Urinary bladder (tissue), 3 donors: ENCODE measurements at regions not wholly inside any gene's neighbourhood (a gene's known extent, or its start where the extent isn't known, plus 50 kb on each side); places are given as distances from the start of the nearest gene placed in this dataset.

ENCODE experiments used
- DNase-seq: peaks from one replicate; pipeline ENCODE4 v3.0.0-alpha.2; 2015; ENCODE audit errors: extremely low spot score
- H3K27ac ChIP-seq: one replicate; pipeline ENCODE4 v1.5.1; 2013; ENCODE audit warnings: low read depth, mild to moderate bottlenecking, moderate library complexity
- H3K36me3 ChIP-seq: one replicate; pipeline ENCODE4 v1.6.1; 2013; ENCODE audit warnings: mild to moderate bottlenecking, moderate library complexity; ENCODE audit not compliant: insufficient read depth
- H3K4me1 ChIP-seq: one replicate; pipeline ENCODE4 v1.6.1; 2013; ENCODE audit warnings: mild to moderate bottlenecking, moderate library complexity; ENCODE audit not compliant: insufficient read depth
- H3K4me3 ChIP-seq: one replicate; pipeline ENCODE4 v1.5.1; 2013; ENCODE audit warnings: low read depth, low read length
- WGBS: extraction: QIAGEN DNeasy Blood & Tissue Kit; methylation state at CpG from one replicate; pipeline ENCODE4 v1.1.7; 2013; 5-methylcytosine and 5-hydroxymethylcytosine counted together
- donor health status: healthy with polysubstance abuse.
- donor health status: healthy.

DNA sequence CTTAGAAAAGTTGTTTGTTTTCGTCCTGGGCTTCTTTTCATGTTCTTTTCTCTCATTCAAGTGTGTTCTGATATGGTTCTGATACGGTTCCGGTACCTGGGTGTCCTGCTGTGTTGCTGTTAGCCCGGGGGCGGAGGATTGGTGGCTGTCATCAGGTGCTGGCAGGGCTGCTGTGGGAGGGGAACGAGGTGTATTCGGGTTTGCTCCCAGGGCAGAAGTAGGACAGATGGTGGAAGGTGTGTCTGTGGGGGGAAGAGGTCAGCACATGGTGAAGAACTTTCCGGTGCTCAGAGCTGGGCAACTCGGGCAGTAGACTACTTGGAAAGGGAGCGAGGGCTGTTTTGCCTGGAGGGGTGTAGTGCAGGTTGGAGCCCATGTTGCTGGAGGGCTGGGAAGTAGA is 70.2 kb downstream of the SLC25A47 start:
- WGBS = 83% methylated on average over 10 of the region's 10 CpGs
- no peak overlapping the region for H3K4me3 ChIP-seq
- no peak overlapping the region for H3K27ac ChIP-seq
- no peaks in the 10 kb centered on the region for H3K36me3 ChIP-seq
- H3K4me1 ChIP-seq = peaks cover 3% of the 10 kb centered on the region
- no peak for DNase-seq

DNA sequence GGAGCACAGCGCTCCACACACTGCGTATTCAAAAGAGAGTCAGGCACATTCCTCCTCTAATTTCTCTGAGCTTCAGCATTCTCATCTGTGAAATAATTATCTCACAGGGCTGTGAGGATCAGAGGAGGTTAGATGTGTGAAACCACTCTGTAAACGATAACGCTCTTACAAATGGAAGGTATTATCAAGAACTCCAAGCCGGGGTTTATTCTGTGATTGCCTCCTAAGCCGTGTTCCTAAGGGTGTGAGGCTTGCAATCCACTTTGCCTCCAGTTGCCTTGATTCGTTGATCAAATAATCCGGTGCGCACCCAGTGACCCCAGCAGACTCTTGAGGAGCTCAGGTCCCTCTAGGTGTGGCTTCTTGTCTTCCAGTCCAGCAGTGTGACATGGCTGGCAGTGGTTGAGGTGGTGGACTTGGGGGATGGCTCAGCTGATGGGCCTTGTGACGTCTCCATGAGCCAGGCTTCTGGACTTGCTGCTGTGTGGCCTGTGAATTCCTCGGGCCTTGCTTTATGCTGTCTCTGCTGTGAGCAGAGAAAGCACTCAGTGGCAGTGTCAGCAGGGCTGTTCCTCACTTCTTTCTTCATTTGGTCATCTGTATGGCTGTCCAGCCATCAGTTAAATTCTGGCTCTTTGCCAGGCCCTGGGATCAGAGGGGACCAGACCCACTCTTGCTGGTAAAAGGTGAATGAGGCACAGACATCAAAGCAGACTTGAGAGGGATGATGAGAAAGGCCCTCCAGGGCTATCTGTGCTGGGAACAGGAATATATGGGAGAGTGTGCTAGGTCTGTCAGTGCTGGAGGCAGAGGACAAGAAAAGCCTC is 71.0 kb downstream of the SLC25A47 start:
- Histone ChIP-seq H3K4me3 (no peak overlapping the region), H3K27ac (no peak overlapping the region), H3K4me1 (peaks cover 5% of the 10 kb centered on the region), H3K36me3 (no peaks in the 10 kb centered on the region)
- WGBS = 95% methylated on average over 11 of the region's 11 CpGs
- DNase-seq = no peak

DNA sequence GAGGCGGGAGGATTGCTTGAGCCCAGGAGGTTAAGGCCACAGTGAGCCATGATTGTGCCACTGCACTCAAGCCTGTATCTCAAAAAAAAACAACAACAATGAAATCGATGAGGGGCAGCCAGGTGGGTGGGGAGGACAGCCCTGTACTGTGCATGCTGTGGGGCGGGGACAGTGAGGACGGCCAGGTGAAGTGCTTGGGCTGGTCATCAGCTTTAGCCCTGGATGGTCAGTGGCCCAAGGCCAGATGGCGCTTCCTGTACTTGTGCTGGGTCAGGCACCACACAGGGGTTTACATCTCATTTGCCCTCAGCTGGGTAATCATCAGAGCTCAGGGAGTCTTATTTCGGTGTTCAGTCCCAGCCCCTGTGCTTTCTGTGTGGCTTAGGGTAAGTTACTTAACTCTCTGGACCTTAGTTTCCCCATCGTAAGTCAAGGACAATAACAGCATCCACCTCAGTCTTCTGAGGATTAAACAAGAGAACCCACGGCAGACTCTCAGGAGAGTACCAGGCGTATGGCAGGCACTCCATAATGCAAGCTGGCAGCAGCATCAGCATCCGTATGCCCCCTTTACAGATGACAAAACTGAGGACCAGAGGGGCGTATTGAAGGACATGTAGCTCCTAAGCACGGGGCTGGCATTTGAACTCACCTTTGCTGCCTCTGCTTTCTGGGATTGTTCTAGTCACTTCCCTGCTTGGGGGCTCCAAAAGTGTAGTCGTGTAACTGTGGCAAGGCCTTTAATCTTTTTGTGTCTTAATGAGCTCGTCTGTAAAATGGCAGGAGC is 71.9 kb downstream of the SLC25A47 start:
- no peak overlapping the region for H3K4me3 ChIP-seq
- no peaks in the 10 kb centered on the region for H3K36me3 ChIP-seq
- 93% methylated on average over 14 of the region's 14 CpGs for WGBS
- no peak for DNase-seq
- H3K27ac ChIP-seq = no peak overlapping the region
- H3K4me1 ChIP-seq = peaks cover 5% of the 10 kb centered on the region

DNA sequence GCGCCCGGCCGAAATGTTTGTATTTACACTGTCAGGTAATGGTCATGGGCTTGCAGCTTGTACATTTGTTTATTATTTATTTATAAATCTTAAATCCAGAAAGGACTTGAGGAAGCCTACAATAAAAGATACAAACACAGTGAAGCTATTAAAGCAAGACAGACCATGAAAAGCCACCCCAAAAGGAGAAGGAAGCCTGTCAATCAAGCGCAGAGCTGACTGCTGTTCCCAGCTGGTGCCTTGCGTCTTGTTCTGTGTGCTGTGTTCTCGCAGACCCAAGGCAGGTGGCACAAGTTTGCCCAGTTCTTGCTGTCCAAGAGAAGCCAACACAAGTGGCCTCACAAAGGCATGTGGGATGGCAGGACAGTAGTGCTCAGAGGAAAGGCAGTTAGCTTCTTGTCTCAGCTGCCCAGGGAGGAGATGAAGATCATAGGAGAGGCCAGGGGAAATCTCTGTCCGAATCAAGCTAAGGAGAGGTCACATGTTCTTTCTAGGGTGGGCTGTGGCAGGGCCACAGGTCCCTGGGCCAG is 73.2 kb downstream of the SLC25A47 start:
- H3K4me3 ChIP-seq = no peak overlapping the region
- WGBS = 91% methylated on average over 7 of the region's 7 CpGs
- H3K36me3 ChIP-seq = no peaks in the 10 kb centered on the region

DNA sequence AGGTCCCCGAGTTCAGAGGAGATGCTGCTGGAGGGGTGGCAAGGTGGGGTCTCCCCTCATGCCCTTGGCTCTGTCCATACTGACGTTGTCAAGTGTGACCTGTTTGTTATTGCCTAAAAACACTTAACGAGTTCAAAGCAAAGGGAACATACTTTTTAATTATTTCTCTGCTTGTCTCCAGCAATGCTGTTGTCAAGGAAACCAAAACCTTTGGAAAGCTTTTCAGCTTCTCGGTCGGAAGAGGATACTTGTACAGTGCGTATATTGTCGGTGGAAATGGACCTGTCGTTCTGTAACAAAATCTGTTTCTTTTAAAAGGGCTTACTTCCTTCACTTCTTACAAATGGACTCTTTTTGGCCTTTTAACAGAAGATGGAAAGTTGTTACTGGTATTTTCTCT is 73.9 kb downstream of the SLC25A47 start:
- Histone ChIP-seq H3K4me3 (no peak overlapping the region), H3K36me3 (no peaks in the 10 kb centered on the region), H3K27ac (no peak overlapping the region), H3K4me1 (peaks cover 5% of the 10 kb centered on the region)
- no peak for DNase-seq
- 75% methylated on average over 8 of the region's 8 CpGs for WGBS

More for the DNA sequence above, 73.2 kb downstream of the SLC25A47 start:
- DNase-seq = no peak
- Histone ChIP-seq H3K27ac (no peak overlapping the region), H3K4me1 (peaks cover 5% of the 10 kb centered on the region)

DNA sequence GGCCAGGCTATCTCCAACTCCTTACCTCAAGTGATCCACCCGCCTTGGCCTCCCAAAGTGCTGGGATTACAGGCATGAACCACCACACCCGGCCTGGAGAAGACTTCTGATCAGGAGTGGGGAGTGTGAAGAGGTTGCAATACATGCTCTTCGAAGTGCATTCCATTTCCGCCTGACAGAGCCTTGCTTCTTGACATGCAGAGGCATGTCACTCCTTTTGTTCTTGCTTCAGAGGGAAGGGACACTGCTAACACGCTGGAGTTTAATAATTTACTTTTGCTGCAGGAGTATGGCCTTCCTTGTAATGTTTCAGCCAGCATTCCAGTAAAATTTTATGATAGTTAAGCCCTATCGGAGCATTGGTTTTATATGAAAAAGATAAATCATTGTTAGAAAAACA is 74.9 kb downstream of the SLC25A47 start:
- Histone ChIP-seq H3K4me3 (no peak overlapping the region), H3K4me1 (peaks cover 2% of the 10 kb centered on the region), H3K27ac (no peak overlapping the region), H3K36me3 (no peaks in the 10 kb centered on the region)
- no peak for DNase-seq
- 70% methylated on average over 6 of the region's 6 CpGs for WGBS

DNA sequence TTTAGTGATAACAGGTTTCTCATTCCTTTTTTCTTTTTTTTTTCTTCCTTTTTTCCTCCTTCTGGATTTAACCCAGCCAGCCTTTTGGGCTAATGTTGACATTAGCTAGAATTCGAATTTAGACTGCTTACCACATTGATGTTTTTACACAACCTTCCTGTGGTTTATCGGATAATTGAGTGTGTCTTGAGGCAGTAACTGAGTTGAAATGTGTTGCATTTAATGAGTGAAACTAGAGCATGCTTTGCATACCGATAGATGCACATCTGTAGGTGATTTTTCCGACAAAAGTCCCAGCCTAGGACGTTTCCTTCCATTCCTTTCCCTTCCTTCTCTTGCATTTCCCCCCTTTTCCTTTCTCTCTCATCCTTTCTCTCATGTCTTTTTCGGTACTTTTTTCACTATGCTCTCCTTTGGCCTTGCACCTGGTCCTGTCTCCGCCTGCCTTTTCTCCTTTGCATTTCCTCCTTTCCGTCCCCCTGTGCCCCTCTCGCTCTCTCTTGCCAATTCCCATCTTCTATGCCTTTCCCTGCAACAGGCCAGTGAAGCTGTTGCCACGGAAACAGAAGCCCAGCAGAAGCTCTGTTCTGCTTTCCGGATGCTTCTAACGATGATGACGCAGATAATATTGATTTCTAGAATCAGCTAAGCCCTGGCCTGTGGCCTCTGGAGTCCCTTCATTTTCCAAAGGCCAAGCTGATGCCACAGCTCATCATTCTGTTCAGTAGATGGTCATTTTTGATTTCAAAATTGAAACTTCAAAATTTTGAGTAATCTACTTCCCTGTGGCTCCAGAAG is 76.1 kb downstream of the SLC25A47 start:
- no peak for DNase-seq
- H3K4me1 ChIP-seq = peaks cover 2% of the 10 kb centered on the region
- no peak overlapping the region for H3K27ac ChIP-seq
- H3K36me3 ChIP-seq = no peaks in the 10 kb centered on the region
- 86% methylated on average over 13 of the region's 13 CpGs for WGBS
- no peak overlapping the region for H3K4me3 ChIP-seq

DNA sequence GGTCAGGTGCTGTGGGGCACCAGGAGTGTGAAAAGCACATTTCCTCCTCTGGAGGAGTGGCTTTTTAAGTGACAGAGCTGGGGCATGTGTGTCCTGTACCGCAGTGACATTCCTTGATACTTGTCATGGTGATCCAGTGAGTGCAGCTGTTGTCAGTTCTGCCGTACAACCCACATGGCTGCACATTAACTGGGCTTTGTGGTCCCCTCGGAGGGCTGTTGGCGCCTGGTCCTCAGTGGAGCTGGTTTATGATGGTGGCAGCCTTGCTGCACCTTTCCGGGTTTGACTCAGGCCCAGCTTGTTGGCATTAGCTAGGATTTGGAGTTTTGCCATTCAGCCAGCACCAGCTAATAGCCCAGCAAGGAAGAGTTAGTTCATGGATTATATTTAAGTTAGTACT is 77.0 kb downstream of the SLC25A47 start:
- H3K36me3 ChIP-seq = no peaks in the 10 kb centered on the region
- peaks cover 2% of the 10 kb centered on the region for H3K4me1 ChIP-seq
- DNase-seq = no peak
- 90% methylated on average over 5 of the region's 5 CpGs for WGBS
- H3K4me3 ChIP-seq = no peak overlapping the region
- H3K27ac ChIP-seq = no peak overlapping the region

DNA sequence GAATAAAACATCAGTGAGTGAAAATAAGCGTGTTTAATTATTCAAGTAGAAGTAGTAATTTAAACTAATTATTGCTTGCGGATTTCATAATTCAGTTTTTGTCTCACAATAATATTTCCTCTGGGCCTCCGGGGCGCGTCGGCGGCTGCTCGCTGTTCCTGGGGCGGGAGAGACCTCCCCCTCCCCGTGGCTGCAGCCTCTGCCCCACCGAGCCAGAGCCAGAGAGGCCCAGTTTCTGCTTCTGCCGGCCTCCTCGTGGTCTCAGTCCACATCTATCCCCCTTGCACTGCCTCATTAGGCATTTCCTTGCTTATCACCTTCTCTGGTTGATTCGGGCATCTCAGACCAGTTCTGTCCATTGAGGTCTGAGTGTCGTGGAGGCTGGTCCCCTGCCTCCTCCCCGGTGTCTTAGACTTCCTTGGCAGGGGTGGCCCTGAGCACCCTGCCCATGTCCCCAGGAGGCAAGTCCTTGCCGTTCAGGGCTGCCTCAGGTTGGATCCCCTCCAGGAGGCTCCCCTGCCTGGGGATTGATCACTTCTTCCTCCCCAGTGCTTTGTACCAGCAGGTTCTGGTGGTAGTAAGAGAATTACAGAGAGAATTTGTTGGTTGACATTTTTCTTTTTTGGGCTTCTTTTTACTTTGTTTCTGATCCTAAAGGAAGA is 78.0 kb downstream of the SLC25A47 start:
- H3K4me3 ChIP-seq = no peak overlapping the region
- H3K4me1 ChIP-seq = peaks cover 2% of the 10 kb centered on the region
- WGBS = 89% methylated on average over 17 of the region's 17 CpGs
- H3K36me3 ChIP-seq = no peaks in the 10 kb centered on the region
- no peak overlapping the region for H3K27ac ChIP-seq
- DNase-seq = no peak

DNA sequence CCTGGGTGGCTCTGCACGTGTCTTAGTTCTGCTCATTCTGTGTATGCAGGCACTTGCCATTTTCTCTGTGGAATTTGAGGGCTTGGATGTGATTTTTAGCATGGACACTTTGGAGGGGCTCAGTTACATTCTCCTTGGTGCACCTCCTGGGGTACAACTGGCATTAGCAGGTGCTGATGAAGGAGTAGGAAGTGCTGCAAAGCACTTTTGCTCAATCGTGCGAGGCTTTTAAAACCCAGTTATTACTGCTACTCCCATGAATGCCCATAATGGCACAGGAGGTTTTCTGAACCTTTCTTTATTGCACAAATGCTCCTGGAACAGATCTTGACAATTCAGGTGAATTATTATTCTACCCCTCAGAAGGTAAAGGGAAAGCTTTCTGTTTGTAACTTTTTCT is 78.7 kb downstream of the SLC25A47 start:
- Histone ChIP-seq H3K27ac (no peak overlapping the region), H3K4me3 (no peak overlapping the region), H3K4me1 (peaks cover 2% of the 10 kb centered on the region), H3K36me3 (no peaks in the 10 kb centered on the region)
- WGBS = 89% methylated on average over 3 of the region's 3 CpGs
- no peak for DNase-seq

DNA sequence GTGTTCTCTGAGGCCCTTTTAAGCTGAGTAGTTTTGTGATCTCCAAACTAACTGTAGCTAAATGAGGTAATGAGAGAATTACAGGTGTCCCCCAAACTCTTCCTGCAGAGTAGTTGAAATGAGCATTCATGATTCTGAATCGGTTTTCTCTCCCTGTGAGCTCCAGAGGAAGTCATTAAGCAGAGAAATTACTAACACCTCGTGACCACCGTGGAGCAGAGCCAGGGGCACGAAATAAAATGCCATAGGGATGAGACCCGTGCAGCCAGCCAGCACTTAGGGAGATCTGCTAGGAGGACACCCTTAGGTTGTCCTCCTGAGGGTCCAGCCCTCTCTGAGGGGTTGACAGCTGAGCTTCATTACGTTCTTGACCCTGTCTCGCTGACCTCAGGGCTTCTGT is 79.5 kb downstream of the SLC25A47 start:
- Histone ChIP-seq H3K4me3 (no peak overlapping the region), H3K4me1 (peaks cover 2% of the 10 kb centered on the region), H3K27ac (no peak overlapping the region), H3K36me3 (no peaks in the 10 kb centered on the region)
- WGBS = 66% methylated on average over 7 of the region's 7 CpGs
- no peak for DNase-seq

DNA sequence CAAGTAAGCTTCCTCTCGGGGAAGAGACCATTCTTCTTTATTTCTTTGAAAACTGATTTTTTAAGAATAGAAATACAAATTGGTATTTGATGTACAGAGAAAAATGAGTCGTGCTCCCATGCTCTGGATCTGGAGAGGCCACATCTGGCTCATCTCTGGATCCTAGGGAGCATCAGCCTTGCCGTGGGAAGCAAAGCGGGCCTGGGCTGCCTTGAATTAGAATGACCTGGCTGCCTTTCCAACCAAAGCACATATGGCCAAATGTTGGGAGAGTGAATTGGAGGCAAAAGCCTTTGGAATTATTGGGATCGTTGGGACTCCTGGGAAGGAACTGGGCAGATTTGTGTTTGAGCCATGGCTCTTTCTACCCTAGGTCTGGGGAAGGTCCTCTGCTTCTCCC is 80.0 kb downstream of the SLC25A47 start:
- Histone ChIP-seq H3K4me1 (peaks cover 2% of the 10 kb centered on the region), H3K4me3 (no peak overlapping the region), H3K27ac (no peak overlapping the region), H3K36me3 (no peaks in the 10 kb centered on the region)
- WGBS = 83% methylated on average over 5 of the region's 5 CpGs
- DNase-seq = no peak

DNA sequence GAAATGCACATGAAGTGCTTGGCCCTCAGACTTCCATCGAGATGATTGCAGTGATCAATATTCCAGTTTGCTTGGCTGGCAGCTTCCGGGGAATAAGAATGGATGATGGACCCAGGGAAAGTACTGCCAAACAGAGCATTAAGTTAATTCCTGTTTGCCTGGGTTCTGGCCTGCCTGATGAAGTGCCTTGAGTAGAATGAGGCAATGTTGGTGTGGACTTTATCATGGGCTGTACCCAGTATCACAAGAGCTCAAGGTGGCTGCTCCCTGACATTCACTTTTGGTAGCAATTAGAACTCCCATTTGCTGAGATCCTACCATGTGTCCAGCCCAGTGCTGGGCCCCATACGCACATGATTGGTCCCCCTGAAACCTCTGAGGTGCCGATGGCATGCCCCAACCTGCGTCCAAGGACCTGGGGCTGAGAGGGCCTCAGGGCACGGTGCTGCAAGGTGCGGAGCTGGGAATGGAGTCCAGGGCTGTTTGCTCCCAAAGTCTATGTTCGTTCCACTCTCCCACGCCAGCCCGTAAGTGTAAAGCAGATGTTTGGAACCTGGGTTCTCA is 80.7 kb downstream of the SLC25A47 start:
- H3K4me1 ChIP-seq = no peaks in the 10 kb centered on the region
- H3K27ac ChIP-seq = no peak overlapping the region
- 95% methylated on average over 10 of the region's 10 CpGs for WGBS
- no peak overlapping the region for H3K4me3 ChIP-seq
- DNase-seq = no peak
- H3K36me3 ChIP-seq = no peaks in the 10 kb centered on the region
